ENCODE measurements at regions not wholly inside any gene's neighbourhood (a gene's known extent, or its start where the extent isn't known, plus 50 kb on each side); places are given as distances from the start of the nearest gene placed in this dataset.

DNA sequence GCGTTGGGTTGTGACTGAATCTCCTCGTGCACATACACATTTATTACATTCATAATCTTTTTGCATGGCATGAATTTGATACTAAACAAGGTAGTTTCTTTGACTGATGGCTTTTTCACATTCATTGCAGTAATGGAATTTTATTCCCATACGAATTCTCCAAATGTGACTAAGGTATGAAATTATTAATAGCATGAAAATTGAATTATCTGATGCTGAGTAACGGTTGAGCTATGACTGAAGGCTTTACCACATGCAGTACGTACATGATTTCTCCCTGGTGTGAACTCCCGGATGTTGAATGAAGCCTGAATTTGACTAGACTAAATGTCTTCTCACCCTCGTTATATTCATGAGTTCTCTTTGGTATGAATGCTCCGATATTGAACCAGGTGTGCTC lies 104.4 kb upstream of the C1GALT1 start:
- Mint-ChIP-seq H3K4me1 (peaks cover 0 to 7% (median 0%) of the 10 kb centered on the region in 3 donors), H3K9me3 (no peaks in the 10 kb centered on the region), H3K27me3 (peaks cover 0 to 3% of the 10 kb centered on the region in 2 donors), H3K36me3 (no peaks in the 10 kb centered on the region), H3K4me3 (no peak overlapping the region), H3K27ac (no peak overlapping the region)
- H3K9me3 ChIP-seq (ENCODE audit: low read length) = no peaks in the 10 kb centered on the region
- no peaks in the 10 kb centered on the region for H3K4me1 ChIP-seq (ENCODE audit: insufficient read depth, low read length)
- no peak overlapping the region for H3K4me3 ChIP-seq (ENCODE audit: low read length)
- H3K27ac ChIP-seq (ENCODE audit: low read depth, low read length) = no peak overlapping the region
- ChIA-PET CTCF (no interaction called here), POLR2A (no interaction called here)
- no peak for DNase-seq
- H3K27me3 ChIP-seq (ENCODE audit: insufficient read depth, low read length, poor library complexity, severe bottlenecking) = no peaks in the 10 kb centered on the region
- no peaks in the 10 kb centered on the region for H3K36me3 ChIP-seq (ENCODE audit: insufficient read depth, low read length)

DNA sequence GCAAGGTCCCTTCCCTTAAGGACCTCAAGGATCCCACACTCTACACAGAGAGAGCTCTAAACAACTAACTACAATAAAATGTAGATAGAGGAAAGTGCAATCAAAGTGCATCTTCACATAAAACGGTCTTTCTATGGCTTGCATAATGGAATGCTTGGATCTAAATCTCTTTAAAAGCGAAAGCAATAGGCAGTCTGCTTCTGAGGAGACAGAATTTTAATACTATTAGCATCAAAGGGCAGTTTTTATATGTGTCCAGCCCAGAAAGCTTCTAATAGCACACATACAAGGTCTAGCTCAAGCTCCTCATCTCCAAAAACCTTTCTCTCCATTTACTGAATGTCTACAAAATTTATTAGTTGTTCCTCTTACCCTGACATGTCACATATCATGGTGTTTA lies 101.5 kb upstream of the C1GALT1 start:
- Mint-ChIP-seq H3K4me1 (peaks cover 0 to 7% (median 0%) of the 10 kb centered on the region in 3 donors), H3K36me3 (no peaks in the 10 kb centered on the region), H3K27ac (no peak overlapping the region), H3K9me3 (peaks cover 0 to 3% (median 0%) of the 10 kb centered on the region in 5 donors), H3K27me3 (peaks cover 2 to 5% of the 10 kb centered on the region in 2 donors), H3K4me3 (no peak overlapping the region)
- no peak overlapping the region for H3K4me3 ChIP-seq (ENCODE audit: low read length)
- no peak for DNase-seq
- no peaks in the 10 kb centered on the region for H3K27me3 ChIP-seq (ENCODE audit: insufficient read depth, low read length, poor library complexity, severe bottlenecking)
- no peaks in the 10 kb centered on the region for H3K4me1 ChIP-seq (ENCODE audit: insufficient read depth, low read length)
- CTCF ChIA-PET = no interaction called here
- no peaks in the 10 kb centered on the region for H3K36me3 ChIP-seq (ENCODE audit: insufficient read depth, low read length)
- H3K9me3 ChIP-seq (ENCODE audit: low read length) = no peaks in the 10 kb centered on the region
- POLR2A ChIA-PET = no interaction called here
- H3K27ac ChIP-seq (ENCODE audit: low read depth, low read length) = no peak overlapping the region

DNA sequence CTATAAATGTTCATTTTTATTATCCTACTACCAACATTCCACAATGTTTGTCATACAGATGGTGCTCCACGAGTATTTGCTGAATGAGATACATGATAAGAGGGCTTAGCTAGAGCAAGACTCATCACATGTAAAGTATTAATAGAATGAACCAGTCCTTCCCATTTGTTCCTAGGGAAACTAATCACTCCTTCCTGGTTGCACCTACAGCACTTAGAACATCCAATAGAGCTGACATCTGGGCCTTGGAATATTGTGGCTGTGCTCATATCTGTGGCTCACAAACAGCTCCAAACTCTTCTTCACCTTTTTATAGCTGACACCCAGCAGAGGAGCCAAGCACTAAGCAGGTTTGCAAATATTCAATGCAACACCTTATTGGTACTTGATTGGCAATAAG lies 91.9 kb upstream of the C1GALT1 start:
- H3K9me3 ChIP-seq (ENCODE audit: low read length) = no peaks in the 10 kb centered on the region
- ChIA-PET POLR2A (no interaction called here), CTCF (interaction anchor here (1.1 to 1.7 kb wide), 2 partner anchors 10 to 13 kb away, joined by 3 to 4 read pairs; no protein-coding TSS in a partner anchor)
- no peaks in the 10 kb centered on the region for H3K27me3 ChIP-seq (ENCODE audit: insufficient read depth, low read length, poor library complexity, severe bottlenecking)
- H3K4me1 Mint-ChIP-seq = no peaks in the 10 kb centered on the region
- no peak overlapping the region for H3K4me3 ChIP-seq (ENCODE audit: low read length)
- H3K4me3 Mint-ChIP-seq = no peak overlapping the region
- no peak overlapping the region for H3K27ac ChIP-seq (ENCODE audit: low read depth, low read length)
- DNase-seq = no peak
- no peaks in the 10 kb centered on the region for H3K4me1 ChIP-seq (ENCODE audit: insufficient read depth, low read length)
- H3K9me3 Mint-ChIP-seq = peaks cover 11 to 22% (median 13%) of the 10 kb centered on the region in 5 donors
- H3K36me3 Mint-ChIP-seq = peaks cover 0 to 13% (median 1%) of the 10 kb centered on the region in 3 donors
- H3K27ac Mint-ChIP-seq = no peak overlapping the region
- H3K36me3 ChIP-seq (ENCODE audit: insufficient read depth, low read length) = no peaks in the 10 kb centered on the region
- peaks cover 28 to 62% of the 10 kb centered on the region in 2 donors for H3K27me3 Mint-ChIP-seq

DNA sequence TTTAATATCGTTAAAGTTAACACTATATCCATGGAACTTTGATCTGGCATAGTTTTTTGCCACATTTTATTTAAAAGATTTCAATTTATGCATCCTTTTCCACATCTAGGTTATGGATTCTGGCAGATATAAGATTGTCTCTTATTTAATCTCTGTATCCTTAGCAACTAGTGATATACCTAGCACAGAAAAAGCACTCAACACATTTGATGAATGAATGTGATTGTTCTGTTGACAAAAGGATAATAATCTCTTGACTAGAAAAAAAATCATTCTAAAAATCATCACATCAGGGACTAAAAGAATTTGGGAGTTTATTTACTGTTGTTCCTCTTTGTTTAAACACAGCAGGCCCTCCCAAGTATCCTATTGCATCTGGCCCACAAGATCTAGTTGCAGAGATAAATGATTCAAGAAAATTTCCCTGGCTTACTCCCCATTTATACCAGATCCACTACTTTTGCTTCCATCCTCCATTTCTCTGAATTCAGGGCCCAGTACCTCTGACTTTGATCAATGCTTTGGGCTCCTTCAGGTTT lies 84.0 kb upstream of the C1GALT1 start:
- H3K36me3 Mint-ChIP-seq = no peaks in the 10 kb centered on the region
- H3K4me3 Mint-ChIP-seq = no peak overlapping the region
- H3K9me3 Mint-ChIP-seq = no peaks in the 10 kb centered on the region
- Histone ChIP-seq H3K4me3 (ENCODE audit: low read length) (no peak overlapping the region), H3K27me3 (ENCODE audit: insufficient read depth, low read length, poor library complexity, severe bottlenecking) (no peaks in the 10 kb centered on the region), H3K27ac (ENCODE audit: low read depth, low read length) (no peak overlapping the region), H3K9me3 (ENCODE audit: low read length) (no peaks in the 10 kb centered on the region), H3K36me3 (ENCODE audit: insufficient read depth, low read length) (no peaks in the 10 kb centered on the region), H3K4me1 (ENCODE audit: insufficient read depth, low read length) (no peaks in the 10 kb centered on the region)
- H3K27me3 Mint-ChIP-seq = peaks cover 0 to 9% of the 10 kb centered on the region in 2 donors
- H3K27ac Mint-ChIP-seq = no peak overlapping the region
- ChIA-PET POLR2A (no interaction called here), CTCF (interaction anchor here (1.3 kb wide), 1 partner anchor 453 kb away, joined by 3 read pairs; no protein-coding TSS in a partner anchor)
- DNase-seq = no peak
- peaks cover 2 to 3% (median 3%) of the 10 kb centered on the region in 3 donors for H3K4me1 Mint-ChIP-seq

DNA sequence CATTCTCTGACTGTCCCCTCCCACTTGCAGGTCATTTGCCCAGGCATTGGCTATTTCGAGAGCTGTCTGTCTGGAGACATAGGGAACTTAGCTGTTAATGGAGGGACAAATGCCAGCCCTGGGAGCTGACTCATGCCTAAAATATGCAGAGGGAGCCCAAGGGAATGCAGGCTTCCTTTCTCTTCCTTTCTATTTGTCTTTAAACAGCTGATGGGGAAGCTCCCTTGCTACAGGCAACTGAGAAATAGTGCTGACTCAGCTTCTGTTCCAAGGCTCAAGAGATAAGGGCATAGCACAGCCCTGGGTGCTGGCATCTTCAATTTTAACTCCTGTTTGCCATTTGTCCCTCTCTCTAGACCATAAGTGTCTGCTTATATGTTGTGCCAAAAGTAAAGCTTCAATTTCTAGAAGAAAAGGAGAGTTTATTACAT lies 82.7 kb upstream of the C1GALT1 start:
- Mint-ChIP-seq H3K27me3 (peaks cover 0 to 9% of the 10 kb centered on the region in 2 donors), H3K36me3 (no peaks in the 10 kb centered on the region), H3K4me1 (peaks cover 3 to 10% (median 9%) of the 10 kb centered on the region in 3 donors), H3K9me3 (no peaks in the 10 kb centered on the region), H3K4me3 (no peak overlapping the region), H3K27ac (no peak overlapping the region)
- Histone ChIP-seq H3K27me3 (ENCODE audit: insufficient read depth, low read length, poor library complexity, severe bottlenecking) (no peaks in the 10 kb centered on the region), H3K4me1 (ENCODE audit: insufficient read depth, low read length) (no peaks in the 10 kb centered on the region), H3K27ac (ENCODE audit: low read depth, low read length) (no peak overlapping the region), H3K9me3 (ENCODE audit: low read length) (no peaks in the 10 kb centered on the region), H3K36me3 (ENCODE audit: insufficient read depth, low read length) (no peaks in the 10 kb centered on the region), H3K4me3 (ENCODE audit: low read length) (no peak overlapping the region)
- no peak for DNase-seq
- ChIA-PET CTCF (interaction anchor here (1.3 kb wide), 1 partner anchor 9 kb away, joined by 3 read pairs; no protein-coding TSS in a partner anchor), POLR2A (interaction anchor here (0.5 kb wide), 1 partner anchor 13 kb away, joined by 3 read pairs; no protein-coding TSS in a partner anchor)

DNA sequence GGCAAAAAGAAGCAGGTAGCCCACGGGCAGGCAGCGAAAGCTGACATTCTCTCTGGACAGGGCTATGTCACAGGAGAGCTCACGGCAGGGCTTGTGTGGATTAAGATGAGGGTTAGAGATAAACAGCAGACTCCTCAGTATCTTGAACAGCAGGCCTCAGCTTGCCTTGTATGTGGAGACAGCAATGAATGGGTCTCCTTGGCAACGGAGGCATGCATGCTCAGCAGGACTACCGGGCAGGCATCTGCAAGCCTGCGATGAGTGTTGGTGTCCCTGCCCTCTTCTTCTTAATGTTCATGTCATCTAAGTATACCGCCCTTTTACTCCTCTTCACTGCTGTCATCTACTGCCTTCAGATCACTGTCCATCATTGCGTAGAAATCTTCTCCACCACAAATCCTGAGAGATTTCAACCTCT lies 81.9 kb upstream of the C1GALT1 start:
- Histone ChIP-seq H3K27me3 (ENCODE audit: insufficient read depth, low read length, poor library complexity, severe bottlenecking) (no peaks in the 10 kb centered on the region), H3K36me3 (ENCODE audit: insufficient read depth, low read length) (no peaks in the 10 kb centered on the region), H3K9me3 (ENCODE audit: low read length) (no peaks in the 10 kb centered on the region), H3K27ac (ENCODE audit: low read depth, low read length) (no peak overlapping the region), H3K4me1 (ENCODE audit: insufficient read depth, low read length) (peaks cover 6% of the 10 kb centered on the region), H3K4me3 (ENCODE audit: low read length) (no peak overlapping the region)
- Mint-ChIP-seq H3K4me1 (peaks cover 5 to 17% (median 17%) of the 10 kb centered on the region in 3 donors), H3K9me3 (no peaks in the 10 kb centered on the region), H3K27ac (peak overlapping the region in 1 of 8 donors; percentile 20), H3K27me3 (peaks cover 0 to 4% of the 10 kb centered on the region in 2 donors), H3K4me3 (no peak overlapping the region), H3K36me3 (no peaks in the 10 kb centered on the region)
- POLR2A ChIA-PET = no interaction called here
- CTCF ChIA-PET = interaction anchor here (1.3 kb wide), 1 partner anchor 10 kb away, joined by 3 read pairs; no protein-coding TSS in a partner anchor
- no peak for DNase-seq

DNA sequence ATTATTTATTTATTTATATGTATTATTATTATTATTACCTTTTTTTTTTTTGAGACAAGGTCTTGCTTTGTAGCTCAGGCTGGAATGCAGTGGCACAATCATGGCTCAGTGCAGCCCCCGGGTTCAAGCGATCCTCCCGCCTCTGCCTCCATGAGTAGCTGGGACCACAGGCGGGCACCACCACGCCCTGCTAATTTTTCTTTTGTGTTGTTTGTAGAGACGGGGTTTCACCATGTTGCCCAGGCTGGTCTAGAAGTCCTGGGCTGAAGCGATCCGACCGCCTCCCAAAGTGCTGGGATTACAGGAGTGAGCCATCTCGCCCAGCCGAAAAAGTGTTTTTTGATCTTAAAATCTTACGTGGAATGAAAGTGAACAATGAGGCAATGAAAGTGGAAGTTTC lies 79.4 kb upstream of the C1GALT1 start:
- Mint-ChIP-seq H3K27me3 (no peaks in the 10 kb centered on the region), H3K4me1 (peaks cover 5 to 21% (median 19%) of the 10 kb centered on the region in 3 donors), H3K27ac (peak overlapping the region in 1 of 8 donors; percentile 27), H3K9me3 (peaks cover 0 to 3% (median 0%) of the 10 kb centered on the region in 5 donors), H3K36me3 (no peaks in the 10 kb centered on the region), H3K4me3 (no peak overlapping the region)
- Histone ChIP-seq H3K36me3 (ENCODE audit: insufficient read depth, low read length) (no peaks in the 10 kb centered on the region), H3K9me3 (ENCODE audit: low read length) (no peaks in the 10 kb centered on the region), H3K4me1 (ENCODE audit: insufficient read depth, low read length) (peaks cover 11% of the 10 kb centered on the region), H3K27ac (ENCODE audit: low read depth, low read length) (no peak overlapping the region), H3K4me3 (ENCODE audit: low read length) (no peak overlapping the region), H3K27me3 (ENCODE audit: insufficient read depth, low read length, poor library complexity, severe bottlenecking) (no peaks in the 10 kb centered on the region)
- POLR2A ChIA-PET = interaction anchor here (1.0 kb wide), 1 partner anchor 79 kb away, joined by 3 read pairs; no protein-coding TSS in a partner anchor
- no peak for DNase-seq
- CTCF ChIA-PET = interaction anchor here (0.7 to 3.5 kb wide), 25 partner anchors 9 to 867 kb away, joined by 3 to 36 read pairs (median 4); partner anchors contain the start of gene C1GALT1
